D721Med (cell line): ENCODE measurements at regions not wholly inside any gene's neighbourhood (a gene's known extent, or its start where the extent isn't known, plus 50 kb on each side); places are given as distances from the start of the nearest gene placed in this dataset.

Experiments
- DNase-seq: peaks from one replicate; pipeline ENCODE4 v3.0.0; 2011; ENCODE audit warnings: low spot score; ENCODE audit not compliant: insufficient read length
- FAIRE-seq: peaks from 2 replicates; lab custom pipeline; 2011; peaks lifted over from hg19 to GRCh38; lab: Jason Lieb, UNC
- TF ChIP-seq, protein P1 (sequence below): IDR thresholded peaks from 2 replicates; pipeline ENCODE4 v1.5.1; 2012; ENCODE audit warnings: mild to moderate bottlenecking, control low read depth; ENCODE audit not compliant: insufficient read depth; ENCODE audit errors: missing control alignments

DNA sequence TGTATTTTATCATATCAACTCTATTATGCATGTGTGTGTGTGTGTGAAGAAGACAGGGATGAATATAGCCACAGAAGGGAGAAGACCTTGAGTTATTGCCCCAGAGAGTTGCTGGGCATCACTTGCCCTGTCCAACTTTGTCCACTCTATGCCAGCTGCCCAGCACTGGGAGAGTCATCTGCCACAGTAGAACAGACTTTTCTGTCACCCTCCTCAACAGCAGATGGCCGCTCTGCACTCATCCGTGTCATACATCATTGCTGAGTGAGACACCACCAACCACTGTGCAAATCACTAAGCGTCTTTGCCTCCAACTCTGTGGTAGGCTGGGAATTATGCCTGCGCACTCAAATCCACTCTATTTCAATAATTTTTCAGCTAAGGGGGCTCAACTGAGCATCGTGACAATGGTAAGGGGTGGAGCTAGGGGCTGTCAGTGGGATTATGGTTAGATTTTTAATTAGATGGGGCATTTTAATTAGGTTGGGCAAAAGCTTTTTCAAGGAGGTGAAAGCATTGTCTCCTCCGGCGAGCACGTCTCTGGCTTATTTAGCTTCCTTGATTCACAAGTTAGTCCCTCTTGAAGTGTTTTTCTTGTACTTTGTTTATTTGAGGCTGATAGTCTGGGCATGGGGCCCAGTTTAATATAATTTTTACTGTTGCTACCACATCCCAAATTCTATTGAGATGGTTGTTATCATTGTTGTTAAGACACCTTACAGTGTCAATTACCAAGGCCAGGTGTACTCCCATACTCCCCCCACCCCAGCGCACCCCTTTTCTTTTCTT is 100.1 kb upstream of the KLF3 start:
- TF ChIP-seq, protein P1, sequence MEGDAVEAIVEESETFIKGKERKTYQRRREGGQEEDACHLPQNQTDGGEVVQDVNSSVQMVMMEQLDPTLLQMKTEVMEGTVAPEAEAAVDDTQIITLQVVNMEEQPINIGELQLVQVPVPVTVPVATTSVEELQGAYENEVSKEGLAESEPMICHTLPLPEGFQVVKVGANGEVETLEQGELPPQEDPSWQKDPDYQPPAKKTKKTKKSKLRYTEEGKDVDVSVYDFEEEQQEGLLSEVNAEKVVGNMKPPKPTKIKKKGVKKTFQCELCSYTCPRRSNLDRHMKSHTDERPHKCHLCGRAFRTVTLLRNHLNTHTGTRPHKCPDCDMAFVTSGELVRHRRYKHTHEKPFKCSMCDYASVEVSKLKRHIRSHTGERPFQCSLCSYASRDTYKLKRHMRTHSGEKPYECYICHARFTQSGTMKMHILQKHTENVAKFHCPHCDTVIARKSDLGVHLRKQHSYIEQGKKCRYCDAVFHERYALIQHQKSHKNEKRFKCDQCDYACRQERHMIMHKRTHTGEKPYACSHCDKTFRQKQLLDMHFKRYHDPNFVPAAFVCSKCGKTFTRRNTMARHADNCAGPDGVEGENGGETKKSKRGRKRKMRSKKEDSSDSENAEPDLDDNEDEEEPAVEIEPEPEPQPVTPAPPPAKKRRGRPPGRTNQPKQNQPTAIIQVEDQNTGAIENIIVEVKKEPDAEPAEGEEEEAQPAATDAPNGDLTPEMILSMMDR = no peak
- FAIRE-seq (no peak), DNase-seq (peak; percentile 29)

DNA sequence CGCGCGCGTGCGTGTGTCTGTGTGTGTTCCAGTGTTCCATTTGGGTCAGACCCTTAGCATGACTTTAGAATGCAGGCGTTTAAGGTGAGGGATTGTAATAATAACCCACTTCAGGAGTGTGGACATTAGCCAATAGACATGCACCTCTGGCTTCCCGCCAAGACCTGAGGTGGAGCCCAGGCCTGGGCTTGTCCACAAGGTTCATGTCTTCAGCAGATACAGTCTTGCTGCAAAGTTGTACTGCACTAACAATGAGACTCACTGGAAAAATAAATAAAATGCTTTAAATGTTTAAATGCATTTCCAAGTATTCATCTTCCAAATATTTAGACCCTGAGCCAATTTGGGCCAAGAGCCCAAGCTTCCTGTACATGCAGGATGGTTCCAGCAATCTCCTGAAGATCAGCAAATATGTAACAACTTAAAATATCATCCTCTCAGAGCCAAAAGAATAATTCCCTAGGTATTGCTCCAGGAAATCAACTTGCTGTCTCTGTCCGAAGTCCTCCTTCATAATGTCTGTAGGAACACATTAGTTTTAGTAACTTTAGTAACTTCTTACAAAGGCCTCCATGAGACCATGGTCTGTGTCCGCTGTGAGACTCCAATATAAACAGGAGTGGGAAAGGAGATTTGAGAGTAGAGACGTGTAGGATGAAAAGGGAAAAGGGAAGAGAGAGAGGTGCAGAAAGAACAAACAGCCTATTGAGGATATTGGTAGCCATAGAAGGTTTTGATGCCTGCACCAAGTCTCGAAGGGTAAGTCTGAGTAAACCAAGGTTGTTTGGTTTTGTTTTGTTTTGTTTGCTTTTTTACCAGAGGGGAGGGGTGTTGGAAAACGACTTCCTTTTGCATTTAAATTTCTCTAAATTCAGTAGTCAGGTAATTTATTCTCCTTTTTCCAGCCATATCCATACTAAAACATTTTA is 98.5 kb upstream of the KLF3 start:
- TF ChIP-seq, protein P1 = no peak
- FAIRE-seq (no peak), DNase-seq (no peak)

DNA sequence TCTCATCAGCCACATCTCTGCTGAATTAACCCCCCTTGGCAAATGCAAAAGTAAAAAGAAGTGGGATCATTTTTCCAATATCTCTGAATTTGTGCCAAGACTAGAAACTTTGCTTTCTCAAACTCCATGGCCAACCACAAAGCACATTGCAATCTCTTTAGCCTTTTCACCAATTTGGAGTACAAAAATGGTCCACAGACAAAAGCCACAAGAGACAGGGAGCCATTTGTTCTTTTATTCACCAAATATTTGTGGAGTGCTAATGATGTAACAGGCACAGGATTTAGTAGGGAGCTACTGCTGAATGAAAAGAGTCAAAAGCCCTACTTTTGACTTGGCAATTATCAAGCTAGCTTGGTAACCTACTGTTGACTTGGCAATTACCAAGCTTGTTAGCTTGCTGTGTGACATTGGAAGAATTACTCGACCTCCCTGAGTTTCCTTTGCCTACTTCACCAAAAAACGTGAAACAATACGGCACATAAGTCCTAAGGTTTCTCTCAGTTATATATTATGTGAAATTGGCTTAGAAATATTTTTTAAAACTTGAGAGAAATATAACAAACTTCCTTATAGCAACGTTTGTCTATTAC is 97.1 kb upstream of the KLF3 start:
- TF ChIP-seq, protein P1 = no peak
- FAIRE-seq (no peak), DNase-seq (no peak)

DNA sequence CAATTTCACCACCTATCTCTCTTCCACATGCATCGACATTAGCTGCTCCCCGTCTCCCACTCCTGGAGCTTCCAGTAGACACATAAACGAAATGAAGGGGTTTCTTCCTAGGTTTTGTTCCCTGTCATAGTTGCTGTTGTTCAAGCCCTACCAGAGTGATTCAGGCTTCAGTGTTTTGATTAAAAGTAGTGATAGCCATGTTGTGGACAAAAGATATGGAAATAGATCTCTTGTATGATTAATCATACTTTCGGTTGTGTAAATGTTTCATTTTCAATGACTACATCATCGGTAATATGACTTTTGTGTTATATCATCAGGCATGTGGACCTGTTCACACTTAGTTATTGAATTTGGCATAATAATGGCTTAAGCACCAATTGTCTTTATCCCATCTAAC is 96.5 kb upstream of the KLF3 start:
- FAIRE-seq = no peak
- no peak for DNase-seq
- TF ChIP-seq, protein P1 = no peak

DNA sequence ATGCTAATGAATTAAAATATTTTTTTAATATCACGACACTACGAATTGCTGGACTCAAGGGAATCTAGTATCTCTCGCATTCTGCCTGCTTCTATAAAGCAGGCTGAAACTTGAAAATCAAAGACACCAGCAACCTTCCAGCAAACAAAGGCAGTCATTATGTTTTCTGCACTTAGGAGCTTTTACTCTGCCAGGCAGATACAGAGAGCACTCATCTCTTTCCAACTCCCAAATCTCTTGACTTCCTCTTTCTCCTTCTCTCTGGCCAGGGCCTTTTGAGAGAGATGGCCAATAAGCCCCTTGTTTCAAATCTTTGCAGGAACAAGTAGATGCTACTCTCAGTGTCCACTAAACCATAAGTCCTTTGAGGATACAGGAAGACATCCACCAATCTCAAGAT is 95.2 kb upstream of the KLF3 start:
- DNase-seq = no peak

DNA sequence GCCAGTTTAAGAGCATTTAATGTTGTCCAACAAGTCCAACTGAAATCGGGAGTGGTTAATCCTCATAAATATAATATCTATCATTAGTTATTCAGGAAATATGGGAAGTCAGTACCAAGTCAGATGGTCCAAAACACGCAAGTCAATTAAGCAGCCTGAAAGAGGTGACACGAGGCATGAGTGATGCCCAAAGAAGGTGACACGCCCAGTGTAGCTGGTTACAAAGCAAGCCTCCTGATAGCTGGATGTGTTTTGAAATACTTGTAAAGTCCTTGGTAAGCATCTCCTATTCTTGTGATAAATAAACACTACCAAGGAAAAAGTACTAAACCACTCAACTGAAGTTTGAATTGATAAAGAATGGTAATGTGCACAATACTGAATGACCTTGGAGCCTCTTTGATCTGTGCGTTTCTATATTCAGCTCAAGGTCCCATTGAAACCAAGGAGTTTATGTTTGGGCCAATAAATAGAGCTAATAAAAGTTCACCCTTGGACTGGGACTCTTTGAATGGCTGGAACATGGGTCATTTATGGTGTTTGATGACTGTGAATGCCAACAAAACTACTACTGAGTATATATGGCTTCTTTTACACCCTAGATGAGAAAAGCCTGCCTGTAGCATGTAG is 93.2 kb upstream of the KLF3 start:
- no peak for FAIRE-seq
- TF ChIP-seq, protein P1 = no peak

More for the DNA sequence above, 95.2 kb upstream of the KLF3 start:
- TF ChIP-seq, protein P1 = no peak
- FAIRE-seq = no peak

More for the DNA sequence above, 93.2 kb upstream of the KLF3 start:
- DNase-seq = no peak
